AG09319 (cell line): ENCODE measurements at regions not wholly inside any gene's neighbourhood (a gene's known extent, or its start where the extent isn't known, plus 50 kb on each side); places are given as distances from the start of the nearest gene placed in this dataset.
A peak's percentile ranks its signal among the peaks of the same experiment; 100 is the strongest.
"Not testable (repeated sequence)": the region's sequence is repeated elsewhere in the genome, so short reads cannot be mapped to it uniquely, and the experiment has no call there.

ENCODE experiments used
- DNase-seq: peaks from one replicate; pipeline ENCODE4 v3.0.0-alpha.2; 2010; ENCODE audit warnings: low read depth; ENCODE audit errors: extremely low read depth

DNA sequence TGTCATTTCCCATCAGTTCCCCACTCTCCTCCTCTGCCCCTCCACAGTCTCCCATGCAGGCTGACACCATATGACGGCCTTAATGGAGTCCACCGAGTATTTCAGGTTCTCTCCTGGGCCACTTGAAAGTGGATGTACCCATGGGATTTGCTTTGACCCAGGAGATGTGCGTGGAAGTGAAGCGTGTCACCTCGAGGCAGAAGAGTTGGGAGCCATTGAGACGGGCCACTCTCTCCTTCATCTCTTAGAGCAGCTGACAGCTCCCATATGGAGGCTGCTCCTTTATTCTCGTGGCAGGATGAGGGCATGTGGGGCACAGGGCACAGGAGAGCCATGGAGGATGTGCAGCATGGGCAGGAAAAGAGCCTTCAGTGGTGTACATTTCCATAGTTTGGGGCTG is 144.7 kb upstream of the CRYM start:
- not testable (repeated sequence) for DNase-seq

DNA sequence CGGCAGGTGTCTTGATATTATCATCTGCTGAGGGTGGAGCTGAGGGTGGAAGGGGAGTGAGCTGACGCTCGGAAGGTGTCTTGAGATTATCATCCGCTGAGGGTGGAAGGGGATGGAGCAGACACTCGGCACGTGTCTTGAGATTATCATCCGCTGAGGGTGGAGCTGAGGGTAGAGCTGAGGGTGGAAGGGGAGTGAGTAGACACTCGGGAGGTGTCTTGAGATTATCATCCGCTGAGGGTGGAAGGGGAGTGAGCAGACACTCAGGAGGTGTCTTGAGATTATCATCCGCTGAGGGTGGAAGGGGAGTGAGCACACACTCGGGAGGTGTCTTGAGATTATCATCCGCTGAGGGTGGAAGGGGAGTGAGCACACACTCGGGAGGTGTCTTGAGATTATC is 126.6 kb upstream of the CRYM start:
- DNase-seq: not testable (repeated sequence)

DNA sequence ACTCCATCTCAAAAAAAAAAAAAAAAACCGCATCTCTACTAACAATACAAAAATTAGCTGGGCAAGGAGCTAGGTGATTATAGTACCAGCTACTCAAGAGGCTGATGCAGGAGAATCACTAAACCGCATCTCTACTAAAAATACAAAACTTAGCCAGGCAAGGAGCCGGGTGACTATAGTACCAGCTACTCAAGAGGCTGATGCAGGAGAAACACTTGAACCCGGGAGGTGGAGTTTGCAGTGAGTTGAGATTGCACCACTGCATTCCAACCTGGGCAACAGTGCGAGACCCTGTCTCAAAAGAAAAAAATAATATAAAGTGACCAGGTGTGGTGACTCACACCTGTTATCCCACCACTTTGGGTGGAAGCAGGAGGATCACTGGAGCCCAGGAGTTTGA is 119.8 kb upstream of the CRYM start:
- not testable (repeated sequence) for DNase-seq

DNA sequence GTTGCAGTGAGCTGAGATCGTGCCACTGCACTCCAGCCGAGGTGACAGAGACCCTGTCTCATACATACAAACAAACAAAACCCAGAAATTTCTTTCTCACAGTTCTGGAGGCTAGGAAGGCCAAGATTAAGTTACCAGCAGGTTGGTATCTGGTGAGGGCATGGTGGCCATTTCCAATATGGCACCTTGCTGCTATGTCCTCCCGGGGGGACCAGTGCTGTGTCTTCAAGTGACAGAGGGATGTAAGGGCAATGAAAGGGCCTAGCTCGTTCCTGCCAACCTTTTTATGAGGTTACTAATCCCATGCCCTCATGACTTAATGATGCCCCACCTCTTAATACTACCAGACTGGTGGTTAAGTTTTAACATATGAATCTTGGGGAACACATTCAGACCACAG is 118.5 kb upstream of the CRYM start:
- not testable (repeated sequence) for DNase-seq

DNA sequence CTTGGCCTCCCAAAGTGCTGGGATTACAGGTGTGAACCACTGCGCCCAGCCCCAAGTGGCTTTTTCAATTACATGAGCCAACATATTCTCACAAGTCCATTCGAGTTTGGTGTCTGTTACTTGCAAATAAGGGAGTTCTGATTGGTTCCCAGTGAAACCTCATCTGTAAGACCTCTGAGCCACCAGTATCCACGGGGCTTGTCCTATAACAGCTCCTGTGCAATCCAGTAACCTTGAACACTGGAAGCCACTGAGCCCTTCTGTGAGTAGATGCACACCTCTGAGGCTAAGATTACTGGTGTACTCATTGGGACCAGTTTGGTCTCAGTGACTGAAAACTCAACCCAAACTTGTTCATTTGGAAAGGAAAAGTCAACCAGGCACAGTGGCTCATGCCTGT is 112.5 kb upstream of the CRYM start:
- not testable (repeated sequence) for DNase-seq

DNA sequence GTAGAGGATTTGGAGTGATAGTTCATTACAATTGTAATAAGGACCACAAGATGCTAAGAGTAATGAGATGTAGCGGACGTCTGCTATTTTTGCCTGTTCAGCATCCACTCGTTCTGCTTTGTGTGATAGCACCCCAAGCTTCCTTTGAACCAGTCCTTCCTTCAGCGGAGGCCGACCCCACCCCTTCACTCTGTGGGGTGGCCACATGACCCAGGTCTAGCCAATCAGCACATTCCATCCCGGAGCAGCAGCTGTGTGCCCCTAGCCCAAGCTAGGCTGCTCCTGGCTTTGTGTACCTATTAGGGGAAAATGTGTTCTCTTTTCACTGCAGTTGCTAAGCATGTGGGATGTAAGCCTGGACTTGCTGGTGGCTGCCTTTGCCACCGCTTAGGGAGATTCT is 111.8 kb upstream of the CRYM start:
- DNase-seq: not testable (repeated sequence)

DNA sequence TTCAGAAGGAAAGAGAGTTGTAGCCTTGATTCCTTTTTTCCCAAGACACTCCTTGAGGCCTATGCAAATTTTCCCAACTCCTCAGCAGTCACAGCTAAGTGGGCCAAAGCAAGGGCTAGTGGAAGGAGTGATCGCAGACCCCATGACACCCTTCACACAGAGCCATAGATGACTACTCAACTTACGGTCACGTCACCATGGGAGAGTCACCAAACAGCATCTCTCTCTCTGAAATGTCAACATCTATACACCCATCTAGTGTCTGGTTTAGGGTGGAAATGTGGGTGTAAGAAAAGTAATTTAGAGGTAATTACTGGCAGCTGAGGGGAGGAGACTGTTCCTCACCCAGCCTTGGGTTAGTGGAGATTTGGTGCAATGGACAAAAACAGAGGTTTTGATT is 109.7 kb upstream of the CRYM start:
- DNase-seq: not testable (repeated sequence)

DNA sequence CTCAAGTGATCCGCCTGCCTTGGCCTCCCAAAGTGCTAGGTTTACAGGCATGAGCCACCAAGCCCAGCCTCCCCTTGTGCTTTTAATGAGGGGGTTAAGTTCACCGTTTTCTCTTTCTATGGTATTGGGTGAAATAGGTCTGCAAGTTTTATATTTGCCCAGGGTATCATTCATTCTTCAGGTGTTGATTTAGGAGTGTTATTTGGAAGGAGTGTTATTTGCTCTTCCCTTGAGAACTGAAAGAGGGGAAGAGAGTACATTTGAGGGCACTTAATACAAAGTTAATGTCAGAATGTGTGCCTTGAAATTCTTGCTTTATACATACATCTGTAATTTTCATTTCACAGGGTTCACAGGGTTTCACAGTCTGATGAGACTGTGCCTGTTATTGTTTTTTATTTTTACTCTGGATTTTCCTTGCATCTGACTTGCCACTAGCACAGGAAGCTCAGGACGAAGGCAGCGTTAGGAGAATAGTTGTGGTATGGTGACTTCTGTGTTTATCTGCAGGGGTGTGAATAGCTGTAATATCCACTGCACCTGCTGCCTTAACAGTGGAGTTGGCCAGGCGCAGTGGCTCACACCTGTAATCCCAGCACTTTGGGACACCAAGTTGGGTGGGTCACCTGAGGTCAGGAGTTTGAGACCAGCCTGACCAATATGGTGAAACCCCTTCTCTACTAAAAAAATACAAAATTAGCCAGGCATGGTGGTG is 108.3 kb upstream of the CRYM start:
- not testable (repeated sequence) for DNase-seq

DNA sequence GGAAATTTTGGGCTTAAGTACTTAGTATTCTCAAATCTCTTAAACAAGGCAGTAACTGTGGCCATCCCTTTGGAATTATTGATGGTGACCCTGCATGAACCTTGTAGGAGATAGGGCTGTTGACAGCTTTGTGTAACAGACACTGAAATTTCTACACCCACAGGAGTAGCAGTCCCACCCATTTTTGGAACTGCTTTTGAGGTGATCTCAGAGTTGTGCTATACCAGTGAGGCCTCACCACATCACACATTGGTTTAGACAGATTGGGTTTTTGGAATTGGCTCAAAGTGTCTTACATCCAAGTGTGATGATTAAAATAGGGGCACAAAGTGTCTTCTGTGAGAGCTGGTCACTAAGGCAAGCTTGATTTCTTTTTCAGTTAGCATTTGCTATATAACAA is 105.6 kb upstream of the CRYM start:
- not testable (repeated sequence) for DNase-seq

DNA sequence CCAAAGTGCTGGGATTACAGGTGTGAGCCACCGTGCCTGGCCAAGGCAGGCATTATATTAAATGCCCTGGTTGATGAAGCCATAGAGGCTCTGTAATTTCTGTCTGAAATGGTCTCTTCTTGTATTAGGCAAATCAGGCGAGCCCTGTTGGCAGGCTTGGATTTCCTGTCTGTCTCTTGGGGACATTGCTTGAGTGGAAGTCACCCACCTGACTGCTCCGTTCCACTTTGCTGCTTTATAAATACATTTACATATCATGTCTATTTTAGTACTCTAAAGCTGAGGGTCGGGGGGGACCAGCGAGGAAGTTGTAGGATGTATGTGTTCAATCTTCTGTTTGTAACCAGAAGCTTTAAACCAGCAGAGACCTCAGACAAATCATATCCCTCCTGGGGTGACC is 101.6 kb upstream of the CRYM start:
- DNase-seq: not testable (repeated sequence)

DNA sequence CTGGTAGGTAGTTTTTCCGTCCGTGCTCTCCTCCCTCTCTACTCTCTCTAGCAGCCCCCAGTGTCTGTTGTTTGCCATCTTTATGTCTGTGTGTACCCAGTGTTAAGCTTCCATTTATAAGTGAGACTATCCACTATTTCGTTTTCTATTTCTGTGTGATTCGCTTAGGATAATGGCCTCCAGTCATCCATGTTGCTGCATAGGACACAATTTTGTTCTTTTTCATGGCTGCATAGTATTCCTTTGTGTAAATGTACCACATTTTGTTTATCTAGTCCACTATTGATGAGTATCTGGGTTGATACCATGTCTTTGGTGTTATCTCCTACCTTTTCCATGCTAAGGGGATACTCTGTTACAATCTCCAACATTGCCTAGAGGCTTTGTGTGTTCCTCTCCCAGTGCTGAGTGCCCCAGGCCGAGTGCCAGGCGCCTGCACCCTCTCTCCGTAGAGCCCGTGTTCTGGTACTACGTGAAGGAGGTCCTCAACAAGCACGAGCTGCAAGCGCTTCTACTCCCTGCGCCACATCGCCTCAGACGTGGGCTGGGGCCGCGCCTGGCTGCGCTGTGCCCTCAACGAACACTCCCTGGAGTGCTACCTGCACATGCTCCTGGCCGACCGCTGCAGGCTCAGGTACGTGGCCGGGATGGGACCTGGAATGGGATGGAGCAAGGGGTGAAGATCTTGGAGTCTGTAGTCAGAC is 98.3 kb upstream of the CRYM start:
- DNase-seq: not testable (repeated sequence)

DNA sequence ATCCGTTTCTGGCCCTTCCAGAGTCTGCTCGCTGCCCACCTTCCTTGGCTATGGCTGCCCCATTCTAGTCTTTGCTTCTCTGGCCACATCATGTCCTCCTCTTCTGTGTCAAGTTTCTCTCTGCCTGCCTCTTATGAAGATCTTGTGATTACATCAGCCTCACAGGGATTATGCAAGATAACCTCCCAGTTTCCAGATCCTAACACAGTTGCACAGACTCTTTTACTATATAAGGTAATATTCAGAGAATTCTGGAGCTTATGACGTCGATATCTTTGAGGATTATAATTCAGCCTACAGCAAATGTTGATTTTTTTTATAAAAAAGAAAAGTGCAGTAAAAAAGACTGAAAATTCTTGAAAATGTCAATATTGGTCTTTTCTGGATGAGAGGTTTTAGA is 97.2 kb upstream of the CRYM start:
- peak; percentile 0 for DNase-seq

DNA sequence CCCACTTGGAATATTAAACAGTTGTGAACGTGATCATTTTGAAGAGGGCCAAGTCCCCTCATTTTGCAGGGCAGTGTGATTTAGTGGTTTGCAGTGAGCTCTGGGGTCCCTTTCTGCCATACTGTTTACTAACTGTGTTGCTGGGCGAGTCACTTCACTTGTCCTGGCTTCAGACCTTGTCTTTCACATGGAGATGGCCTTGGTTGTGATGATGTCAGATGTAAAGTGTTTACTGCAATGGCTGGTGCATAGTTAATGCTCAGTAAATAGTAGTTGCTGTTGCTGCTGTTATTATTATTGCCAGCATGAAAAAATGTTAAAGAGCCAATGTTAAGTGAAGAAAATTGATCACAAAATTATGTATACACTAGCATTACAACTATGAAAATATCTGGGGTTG is 95.4 kb upstream of the CRYM start:
- DNase-seq: not testable (repeated sequence)

DNA sequence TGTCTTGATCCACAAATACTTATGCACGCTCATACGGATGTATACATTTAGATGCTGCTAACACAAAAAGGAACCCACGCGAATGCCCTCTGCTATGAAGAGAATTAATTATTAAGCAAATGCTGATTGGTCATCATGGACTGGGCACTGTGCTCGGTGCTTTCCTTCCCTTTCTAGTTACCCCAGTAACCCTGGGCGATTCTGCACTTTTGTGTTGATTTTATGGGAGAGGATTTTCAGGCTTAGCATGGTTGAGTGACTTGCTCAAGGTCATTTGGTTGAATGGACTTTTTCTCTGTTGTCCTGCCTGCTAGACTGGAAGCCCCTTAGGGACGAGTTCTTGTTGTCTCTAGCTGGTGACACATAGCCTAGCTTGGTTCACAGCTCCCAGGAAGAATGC is 94.8 kb upstream of the CRYM start:
- not testable (repeated sequence) for DNase-seq

DNA sequence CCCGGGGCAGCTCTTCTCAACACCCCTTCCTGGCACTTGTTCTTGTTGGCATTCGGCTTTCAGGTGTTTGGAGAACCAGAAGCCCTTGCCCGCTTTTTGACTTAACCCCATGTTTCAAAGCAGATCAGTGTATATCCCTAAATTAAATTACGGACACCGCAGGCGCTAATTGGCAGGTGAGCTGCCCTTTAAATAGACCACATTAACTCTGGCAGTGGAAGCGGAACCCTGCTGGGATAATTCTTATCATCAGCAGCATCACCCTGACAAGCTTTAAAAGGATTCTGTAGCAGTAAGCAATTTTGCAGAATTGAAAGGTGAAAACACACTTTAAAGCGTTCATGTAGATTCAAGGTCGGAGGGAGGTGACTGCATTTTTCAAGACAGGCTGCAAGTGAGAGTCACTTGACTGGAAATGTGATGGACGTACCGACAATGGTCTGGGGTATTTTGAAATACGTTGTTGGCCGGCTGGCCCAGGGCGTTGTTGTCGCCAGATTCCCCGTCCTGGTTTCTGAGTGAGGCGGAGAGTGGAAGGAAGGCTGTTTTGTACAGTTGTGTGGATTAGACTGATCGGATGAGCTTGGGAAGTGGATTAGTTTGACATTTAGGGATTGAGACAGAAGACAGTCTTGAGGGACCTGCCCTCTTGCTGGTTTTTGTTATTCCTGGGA is 94.2 kb upstream of the CRYM start:
- not testable (repeated sequence) for DNase-seq

DNA sequence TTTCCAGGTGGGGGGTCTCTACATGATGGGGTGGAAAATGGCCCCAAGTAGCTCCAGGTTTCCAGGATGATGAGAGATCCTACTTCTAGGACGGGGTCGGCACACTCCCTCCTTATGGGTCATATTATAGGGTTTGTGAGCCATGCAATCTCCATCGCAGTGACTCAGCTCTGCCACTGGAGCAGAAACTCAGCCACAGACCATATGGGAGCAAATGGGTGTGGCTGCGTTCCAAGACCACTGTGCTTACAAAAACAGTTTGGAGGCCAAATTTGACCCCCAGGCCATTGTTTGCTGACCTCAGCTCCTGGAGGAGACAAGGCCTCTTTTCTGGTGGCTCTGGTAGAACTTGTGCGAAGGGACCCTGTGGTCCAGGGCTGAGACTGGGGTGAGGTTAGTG is 92.7 kb upstream of the CRYM start:
- DNase-seq: peak; percentile 31

DNA sequence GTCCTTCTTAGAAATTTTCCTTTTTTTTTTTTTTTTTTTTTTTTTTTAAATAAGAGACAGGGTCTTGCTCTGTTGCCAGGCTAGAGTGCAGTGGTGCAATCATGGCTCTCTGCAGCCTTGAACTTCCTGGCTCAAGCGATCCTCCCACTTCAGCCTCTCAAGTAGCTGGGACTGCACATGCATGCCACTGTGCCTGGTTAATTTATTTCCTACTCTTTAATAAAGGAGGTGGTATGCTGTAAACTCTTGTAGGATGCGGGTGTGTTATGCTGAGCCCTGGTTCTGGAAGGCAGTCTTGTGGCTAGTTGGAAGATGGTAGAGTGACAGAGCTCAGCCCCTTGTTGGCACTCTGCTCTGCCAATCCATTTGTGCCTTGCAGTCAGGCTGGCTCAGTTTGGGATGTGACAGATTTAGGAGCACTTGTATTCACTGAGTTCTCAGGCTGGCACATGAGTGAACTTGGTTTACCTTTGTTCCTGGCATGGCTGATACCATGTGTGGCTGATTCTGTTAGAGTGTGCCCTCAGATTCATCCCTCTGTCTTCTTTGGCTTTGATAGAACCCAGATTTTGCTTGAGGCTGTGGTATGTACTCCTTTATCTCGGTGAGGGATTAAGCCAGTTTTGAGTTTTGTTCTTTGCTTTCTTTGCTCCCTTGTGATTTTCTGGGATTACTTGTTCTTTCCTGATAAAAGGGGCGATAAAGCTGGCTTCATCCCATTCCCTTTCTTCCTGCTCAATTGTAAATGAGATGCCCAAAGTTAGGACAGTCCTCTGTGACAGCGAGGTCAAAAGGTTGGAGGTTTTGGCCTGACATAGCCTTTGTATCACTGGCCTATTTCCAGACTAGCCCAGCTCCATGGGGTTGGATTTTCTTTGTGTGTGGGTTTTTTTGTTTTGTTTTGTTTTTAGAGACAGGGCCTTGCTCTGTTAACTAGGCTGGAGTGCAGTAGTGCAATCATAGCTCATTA is 91.2 kb upstream of the CRYM start:
- not testable (repeated sequence) for DNase-seq

DNA sequence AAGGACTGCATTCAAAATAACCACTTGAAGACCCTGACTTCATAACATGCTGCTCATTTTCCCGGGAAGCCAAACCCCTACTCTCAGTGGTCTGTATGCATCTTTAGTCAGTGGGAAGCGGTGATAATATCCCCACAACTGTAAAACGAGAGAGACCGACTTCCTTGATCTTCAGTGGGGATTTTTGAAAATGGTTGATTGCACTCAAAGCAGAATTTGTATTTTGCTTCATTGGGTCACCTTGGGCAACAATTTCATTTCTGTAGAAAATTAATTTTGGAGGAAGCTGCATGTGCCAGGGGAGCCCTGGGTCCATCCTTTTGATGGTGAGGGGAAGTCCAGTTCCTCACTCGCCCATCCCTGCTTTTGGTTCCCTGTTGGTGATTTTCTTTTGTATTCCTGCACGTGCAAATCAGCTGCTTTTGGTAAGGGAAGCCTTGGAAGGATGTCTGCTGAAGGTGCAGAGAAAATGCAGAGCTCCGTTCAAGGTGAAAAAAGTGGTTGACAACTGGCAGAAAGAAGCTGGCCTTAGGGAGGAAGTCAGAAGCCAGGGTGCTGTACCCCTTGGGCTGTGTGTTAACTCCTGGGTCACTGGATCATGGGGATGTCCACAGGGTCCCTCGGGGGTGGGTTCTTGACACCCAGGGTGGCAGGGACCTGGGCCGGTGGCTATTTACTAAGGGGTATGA is 89.8 kb upstream of the CRYM start:
- DNase-seq: not testable (repeated sequence)

DNA sequence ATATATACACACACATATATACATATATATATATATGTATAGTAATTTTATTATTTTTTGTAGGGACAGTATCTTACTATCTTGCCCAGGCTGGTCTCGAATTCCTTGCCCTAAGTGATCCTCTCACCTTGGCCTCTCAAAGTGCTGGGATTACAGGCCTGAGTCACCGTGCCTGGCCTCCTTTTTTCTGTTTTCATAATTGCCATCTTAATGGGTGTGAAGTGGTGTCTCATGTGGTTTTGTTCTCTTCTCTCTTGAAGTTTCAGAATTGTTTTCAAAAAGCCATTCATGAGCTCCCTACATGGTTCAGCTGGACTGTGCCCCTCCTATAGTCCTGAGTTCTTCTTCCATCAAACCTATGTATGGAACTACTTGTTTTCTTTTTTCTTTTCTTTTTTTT is 88.9 kb upstream of the CRYM start:
- not testable (repeated sequence) for DNase-seq

DNA sequence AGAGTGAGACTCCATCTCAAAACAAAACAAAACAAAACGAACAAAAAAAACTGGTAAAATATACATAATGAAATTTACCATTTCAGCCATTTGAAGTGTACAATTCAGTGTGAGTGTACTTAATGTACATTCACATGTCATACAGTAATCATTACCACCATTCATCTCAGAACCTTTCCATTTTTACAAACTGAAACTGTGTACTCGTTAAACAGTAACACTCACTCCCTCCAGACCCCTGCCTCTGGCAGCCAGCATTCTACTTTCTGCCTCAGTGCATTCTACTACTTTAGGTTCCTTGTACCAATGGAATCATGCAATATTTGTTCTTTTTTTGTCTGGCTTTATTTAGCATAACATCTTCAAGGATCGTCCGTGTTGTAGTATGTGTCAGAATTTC is 87.5 kb upstream of the CRYM start:
- DNase-seq: not testable (repeated sequence)
